ENCODE measurements at regions not wholly inside any gene's neighbourhood (a gene's known extent, or its start where the extent isn't known, plus 50 kb on each side); places are given as distances from the start of the nearest gene placed in this dataset.

DNA sequence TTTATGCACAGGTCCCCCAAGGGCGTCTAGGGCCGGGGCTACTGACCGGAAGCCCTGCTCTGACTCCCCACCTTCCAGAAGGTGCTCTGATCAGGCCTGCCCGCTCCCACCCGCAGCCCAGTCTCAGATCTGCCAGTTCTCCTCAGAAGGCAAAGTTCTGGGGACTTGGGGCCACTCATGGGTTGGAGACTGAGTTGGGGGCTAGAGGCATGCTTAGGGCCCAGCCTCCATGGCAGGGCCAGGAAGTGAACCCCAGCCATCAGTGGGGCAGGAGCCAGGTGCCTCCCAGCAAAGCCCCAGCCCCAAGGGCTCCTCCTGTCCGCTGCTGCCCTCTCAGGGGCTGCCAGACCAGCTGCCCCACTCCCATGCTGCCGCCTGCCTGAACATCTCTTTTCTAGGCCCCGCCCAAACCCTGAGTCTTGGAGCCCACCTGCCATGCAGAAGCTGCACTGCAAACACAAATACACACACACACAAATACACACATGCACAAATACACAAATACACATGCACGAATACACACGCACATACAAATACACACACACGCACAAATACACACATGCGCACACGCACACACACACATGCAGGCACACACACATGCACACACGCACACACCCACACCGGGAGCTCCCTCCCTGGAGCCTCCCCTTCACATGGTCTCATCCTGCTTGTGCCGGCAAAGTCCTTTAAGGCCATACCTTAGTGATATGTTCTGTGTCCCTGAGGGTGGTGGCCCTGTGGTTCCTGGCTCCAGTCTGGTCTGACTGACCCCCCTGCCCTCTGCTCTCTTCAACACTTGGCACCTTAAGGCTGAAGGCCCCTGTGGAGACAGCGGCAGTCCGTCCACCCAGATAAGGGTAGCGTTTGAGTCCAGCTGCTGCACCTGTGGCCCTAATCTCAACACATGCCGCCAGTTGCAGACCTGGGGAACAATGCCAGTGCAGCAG is 59.2 kb upstream of the KLF13 start:
- DNase-seq (ENCODE audit: low read depth) = no peak
- TF ChIP-seq, protein P1, sequence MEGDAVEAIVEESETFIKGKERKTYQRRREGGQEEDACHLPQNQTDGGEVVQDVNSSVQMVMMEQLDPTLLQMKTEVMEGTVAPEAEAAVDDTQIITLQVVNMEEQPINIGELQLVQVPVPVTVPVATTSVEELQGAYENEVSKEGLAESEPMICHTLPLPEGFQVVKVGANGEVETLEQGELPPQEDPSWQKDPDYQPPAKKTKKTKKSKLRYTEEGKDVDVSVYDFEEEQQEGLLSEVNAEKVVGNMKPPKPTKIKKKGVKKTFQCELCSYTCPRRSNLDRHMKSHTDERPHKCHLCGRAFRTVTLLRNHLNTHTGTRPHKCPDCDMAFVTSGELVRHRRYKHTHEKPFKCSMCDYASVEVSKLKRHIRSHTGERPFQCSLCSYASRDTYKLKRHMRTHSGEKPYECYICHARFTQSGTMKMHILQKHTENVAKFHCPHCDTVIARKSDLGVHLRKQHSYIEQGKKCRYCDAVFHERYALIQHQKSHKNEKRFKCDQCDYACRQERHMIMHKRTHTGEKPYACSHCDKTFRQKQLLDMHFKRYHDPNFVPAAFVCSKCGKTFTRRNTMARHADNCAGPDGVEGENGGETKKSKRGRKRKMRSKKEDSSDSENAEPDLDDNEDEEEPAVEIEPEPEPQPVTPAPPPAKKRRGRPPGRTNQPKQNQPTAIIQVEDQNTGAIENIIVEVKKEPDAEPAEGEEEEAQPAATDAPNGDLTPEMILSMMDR (conservative IDR thresholded peaks at IDR 0.05; ENCODE audit: control insufficient read depth, insufficient read depth, low read depth, low read length) = no peak
- no peak overlapping the region for H3K4me3 ChIP-seq (ENCODE audit: control insufficient read depth, low read depth, low read length)

DNA sequence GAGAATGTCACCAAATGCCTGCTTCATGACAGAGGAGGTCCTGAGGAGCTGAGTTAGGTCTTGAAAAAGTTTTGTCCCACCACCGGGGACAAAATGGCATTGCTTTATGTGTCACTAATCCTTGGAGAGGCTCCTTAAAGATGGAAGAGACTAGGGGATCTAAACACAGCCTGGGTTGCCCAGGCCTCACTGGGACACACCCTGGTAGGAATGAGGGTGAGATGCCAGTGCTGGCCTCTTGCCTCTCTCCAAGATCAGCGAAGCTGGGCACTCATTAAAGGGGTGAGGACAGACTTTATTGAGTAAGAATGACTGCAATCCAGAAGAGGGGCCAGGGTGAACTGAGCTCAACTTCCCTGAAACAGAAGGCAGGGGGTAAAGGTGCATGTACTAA is 58.5 kb upstream of the KLF13 start:
- TF ChIP-seq, protein P1 (conservative IDR thresholded peaks at IDR 0.05; ENCODE audit: control insufficient read depth, insufficient read depth, low read depth, low read length) = no peak
- no peak overlapping the region for H3K4me3 ChIP-seq (ENCODE audit: control insufficient read depth, low read depth, low read length)
- DNase-seq (ENCODE audit: low read depth) = no peak

DNA sequence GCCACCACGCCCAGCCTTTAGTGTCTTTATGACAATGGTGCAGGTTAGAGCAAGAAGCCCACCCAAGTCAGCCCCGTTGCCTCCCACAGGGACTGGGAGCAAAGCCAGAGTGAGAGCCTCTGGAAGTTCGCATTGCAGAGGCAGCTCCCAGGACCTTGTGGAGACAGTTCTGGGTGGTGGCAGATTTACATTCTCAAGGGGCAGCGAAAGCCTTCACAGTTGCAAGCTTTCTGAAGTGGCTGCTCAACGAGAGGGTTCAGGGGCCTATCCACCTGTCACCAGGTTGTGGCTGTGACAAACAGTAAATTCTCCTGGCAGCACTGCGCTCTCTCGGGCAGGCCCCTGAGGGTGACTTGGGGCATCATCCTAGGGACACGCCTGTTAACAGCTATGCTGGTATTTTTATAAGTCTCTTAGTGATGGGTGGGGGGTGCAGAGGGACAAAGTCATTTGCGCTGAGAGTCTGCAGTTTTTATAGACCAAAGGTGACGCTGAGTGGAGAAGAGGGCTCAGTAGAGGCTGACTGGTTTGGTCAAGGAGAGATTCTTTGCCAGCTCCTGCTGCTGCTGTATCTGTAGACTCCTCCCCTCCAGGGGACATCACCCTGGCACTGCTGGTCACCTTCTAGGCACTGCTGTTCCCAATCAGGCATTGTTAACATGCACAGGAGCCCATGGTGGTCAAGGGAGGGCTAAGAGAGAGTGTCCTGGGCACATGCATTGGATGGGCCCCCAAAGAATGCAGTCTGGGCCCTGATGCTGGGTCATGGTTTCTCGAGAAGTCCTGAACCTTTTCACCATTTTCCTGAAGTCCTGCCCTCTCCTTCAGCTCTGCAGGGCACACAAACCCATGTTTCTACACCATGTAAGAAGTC is 57.5 kb upstream of the KLF13 start:
- DNase-seq (ENCODE audit: low read depth) = no peak
- H3K4me3 ChIP-seq (ENCODE audit: control insufficient read depth, low read depth, low read length) = no peak overlapping the region
- TF ChIP-seq, protein P1 (conservative IDR thresholded peaks at IDR 0.05; ENCODE audit: control insufficient read depth, insufficient read depth, low read depth, low read length) = no peak

DNA sequence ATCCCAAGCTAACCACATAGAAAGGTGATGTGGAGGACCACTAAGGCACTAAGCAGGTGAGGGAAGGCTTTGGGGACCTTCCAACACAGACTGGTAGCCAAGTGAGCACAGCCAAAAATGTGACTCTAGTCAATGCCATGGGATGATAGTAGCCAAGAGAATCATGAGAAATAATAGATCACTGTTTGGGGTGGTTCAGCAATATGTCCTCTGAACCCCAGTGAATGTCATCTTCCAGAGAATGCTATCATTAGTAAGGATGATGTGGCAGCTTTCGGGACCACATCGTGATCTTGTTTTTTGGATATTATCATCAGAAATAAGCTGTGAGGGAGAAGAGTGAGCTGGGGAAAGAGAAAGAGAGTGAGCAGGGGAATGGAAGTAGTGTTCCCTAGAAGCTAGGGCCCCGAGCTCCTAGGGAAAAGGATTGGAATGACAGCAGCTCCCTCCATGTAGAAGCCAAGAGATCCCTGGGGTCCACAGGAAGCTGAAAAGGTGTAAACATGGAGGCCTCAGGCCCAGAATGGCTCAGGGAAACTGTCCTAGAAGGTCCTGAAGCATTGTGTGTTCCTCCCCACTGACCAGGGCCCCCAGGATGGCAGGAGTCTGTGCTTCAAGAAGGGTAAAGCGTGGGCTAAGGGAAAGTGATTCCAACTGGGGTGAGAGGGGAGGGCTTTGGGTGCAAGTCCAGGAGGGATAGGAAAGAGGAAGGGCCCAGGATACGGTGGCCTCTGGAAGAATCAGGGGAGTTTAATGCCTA is 56.6 kb upstream of the KLF13 start:
- no peak overlapping the region for H3K4me3 ChIP-seq (ENCODE audit: control insufficient read depth, low read depth, low read length)
- no peak for DNase-seq (ENCODE audit: low read depth)
- TF ChIP-seq, protein P1 (conservative IDR thresholded peaks at IDR 0.05; ENCODE audit: control insufficient read depth, insufficient read depth, low read depth, low read length) = no peak

DNA sequence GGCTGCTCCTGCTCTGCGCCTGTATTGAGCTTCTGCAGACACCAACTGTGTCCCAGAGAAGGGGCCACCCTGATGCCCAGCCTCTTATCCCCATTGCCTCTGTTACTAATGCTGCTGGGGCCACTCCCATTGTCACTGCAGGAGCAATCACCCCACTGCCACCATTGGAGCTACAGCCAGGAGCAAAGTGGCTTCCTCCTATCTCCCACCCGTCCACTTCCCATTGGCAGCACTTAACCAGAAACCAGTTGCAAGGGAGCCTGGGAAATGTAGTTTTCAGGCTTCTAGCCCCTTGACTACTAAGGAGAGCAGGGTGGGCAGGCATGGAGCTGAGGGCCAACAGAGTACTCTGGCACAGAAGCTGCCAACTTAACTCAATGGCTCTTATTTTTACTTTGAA is 55.9 kb upstream of the KLF13 start:
- no peak overlapping the region for H3K4me3 ChIP-seq (ENCODE audit: control insufficient read depth, low read depth, low read length)
- TF ChIP-seq, protein P1 (conservative IDR thresholded peaks at IDR 0.05; ENCODE audit: control insufficient read depth, insufficient read depth, low read depth, low read length) = no peak
- DNase-seq (ENCODE audit: low read depth) = no peak

DNA sequence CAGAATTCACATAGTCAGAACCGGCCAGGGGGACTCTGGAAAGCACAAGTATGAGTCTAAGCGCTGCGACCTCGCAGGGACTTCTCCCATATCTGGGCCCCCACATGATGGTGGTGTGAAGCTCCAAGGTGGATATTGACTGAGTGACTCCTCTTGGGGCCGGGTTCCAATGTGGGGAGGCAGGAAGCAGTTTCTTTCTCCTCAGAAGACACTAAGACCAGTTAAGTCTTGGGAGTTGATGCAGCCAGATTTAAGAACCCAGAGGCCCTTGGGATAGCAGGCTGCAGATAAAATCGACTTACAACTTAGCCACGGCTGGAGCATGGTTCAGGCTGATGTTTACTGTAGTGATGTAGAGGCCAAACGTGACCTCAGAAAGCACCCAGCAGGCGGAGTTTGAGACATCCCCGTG is 55.4 kb upstream of the KLF13 start:
- TF ChIP-seq, protein P1 (conservative IDR thresholded peaks at IDR 0.05; ENCODE audit: control insufficient read depth, insufficient read depth, low read depth, low read length) = no peak
- no peak overlapping the region for H3K4me3 ChIP-seq (ENCODE audit: control insufficient read depth, low read depth, low read length)
- DNase-seq (ENCODE audit: low read depth) = no peak

Measured in fibroblast of mammary gland (primary cell).